ENCODE measurements at regions not wholly inside any gene's neighbourhood (a gene's known extent, or its start where the extent isn't known, plus 50 kb on each side); places are given as distances from the start of the nearest gene placed in this dataset.

GRCh38 chr11:45724153-45724552, 58.7 kb upstream of the CHST1 start:
- no peak overlapping the region for H3K27ac ChIP-seq
- TF ChIP-seq CTCF (IDR thresholded peaks at IDR 0.05): no peak
- no peak overlapping the region for H3K4me3 ChIP-seq
- no peak for DNase-seq (ENCODE audit: low spot score)

GRCh38 chr11:45723397-45723796, 58.0 kb upstream of the CHST1 start:
- Histone ChIP-seq H3K4me3 (no peak overlapping the region), H3K27ac (no peak overlapping the region)
- no peak for TF ChIP-seq CTCF (IDR thresholded peaks at IDR 0.05)
- DNase-seq (ENCODE audit: low spot score): no peak

- Histone ChIP-seq H3K4me3 (no peak overlapping the region), H3K27ac (no peak overlapping the region)
- no peak for DNase-seq (ENCODE audit: low spot score)
- TF ChIP-seq CTCF (IDR thresholded peaks at IDR 0.05): no peak
These were observed 56.7 kb upstream of the CHST1 start for GRCh38 chr11:45722144-45722543.

- Histone ChIP-seq H3K27ac (no peak overlapping the region), H3K4me3 (no peak overlapping the region)
- TF ChIP-seq CTCF (IDR thresholded peaks at IDR 0.05): no peak
- DNase-seq (ENCODE audit: low spot score): no peak
These were observed 52.1 kb upstream of the CHST1 start for GRCh38 chr11:45717526-45717925.

GRCh38 chr11:45715418-45715817, 50.0 kb upstream of the CHST1 start:
- Histone ChIP-seq H3K4me3 (no peak overlapping the region), H3K27ac (no peak overlapping the region)
- DNase-seq (ENCODE audit: low spot score): no peak
- TF ChIP-seq CTCF (IDR thresholded peaks at IDR 0.05): no peak

Measured in coronary artery (tissue), 2 donors.